GM23338 (cell line): ENCODE measurements at regions not wholly inside any gene's neighbourhood (a gene's known extent, or its start where the extent isn't known, plus 50 kb on each side); places are given as distances from the start of the nearest gene placed in this dataset.

Experiments used
- EZH2 ChIP-seq: fragments of 200-600 bp; sonication (generic); IDR thresholded peaks from one replicate; pipeline ENCODE4 v1.8.0; 2017; ENCODE audit warnings: antibody characterized with exemption, mild to moderate bottlenecking, low read depth; ENCODE audit not compliant: unreplicated experiment
- POLR2AphosphoS5 ChIP-seq: IDR thresholded peaks from 2 replicates; pipeline ENCODE4 v1.6.1; 2016; ENCODE audit warnings: antibody characterized with exemption, low read depth
- REST ChIP-seq: IDR thresholded peaks from one replicate; pipeline ENCODE4 v1.6.1; 2018; ENCODE audit warnings: antibody characterized with exemption; ENCODE audit not compliant: unreplicated experiment
- TF ChIP-seq, protein P1 (sequence below), 2 experiments: fragments of 200-600 bp in 1 of 2; sonication (generic) in 1 of 2; conservative IDR thresholded peaks; 2 replicates each; pipeline versions ENCODE4 v1.5.1 to v1.6.1; 2016 to 2017; ENCODE audit warnings: antibody characterized with exemption in 2 of 2, low read depth in 2 of 2, mild to moderate bottlenecking in 2 of 2, moderate library complexity in 1 of 2

- no peak for TF ChIP-seq REST
- TF ChIP-seq, protein P1, sequence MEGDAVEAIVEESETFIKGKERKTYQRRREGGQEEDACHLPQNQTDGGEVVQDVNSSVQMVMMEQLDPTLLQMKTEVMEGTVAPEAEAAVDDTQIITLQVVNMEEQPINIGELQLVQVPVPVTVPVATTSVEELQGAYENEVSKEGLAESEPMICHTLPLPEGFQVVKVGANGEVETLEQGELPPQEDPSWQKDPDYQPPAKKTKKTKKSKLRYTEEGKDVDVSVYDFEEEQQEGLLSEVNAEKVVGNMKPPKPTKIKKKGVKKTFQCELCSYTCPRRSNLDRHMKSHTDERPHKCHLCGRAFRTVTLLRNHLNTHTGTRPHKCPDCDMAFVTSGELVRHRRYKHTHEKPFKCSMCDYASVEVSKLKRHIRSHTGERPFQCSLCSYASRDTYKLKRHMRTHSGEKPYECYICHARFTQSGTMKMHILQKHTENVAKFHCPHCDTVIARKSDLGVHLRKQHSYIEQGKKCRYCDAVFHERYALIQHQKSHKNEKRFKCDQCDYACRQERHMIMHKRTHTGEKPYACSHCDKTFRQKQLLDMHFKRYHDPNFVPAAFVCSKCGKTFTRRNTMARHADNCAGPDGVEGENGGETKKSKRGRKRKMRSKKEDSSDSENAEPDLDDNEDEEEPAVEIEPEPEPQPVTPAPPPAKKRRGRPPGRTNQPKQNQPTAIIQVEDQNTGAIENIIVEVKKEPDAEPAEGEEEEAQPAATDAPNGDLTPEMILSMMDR (conservative IDR thresholded peaks at IDR 0.05; ENCODE audit: low read depth in 2 of 2) = no peak
- TF ChIP-seq EZH2 = no peak
- TF ChIP-seq POLR2AphosphoS5 = no peak
Observed at GRCh38 chr1:199510314-199510713, 517.2 kb upstream of the NR5A2 start.
